Astrocyte of the spinal cord (primary cell): ENCODE measurements at regions not wholly inside any gene's neighbourhood (a gene's known extent, or its start where the extent isn't known, plus 50 kb on each side); places are given as distances from the start of the nearest gene placed in this dataset.

ENCODE experiments used
- DNase-seq: peaks from one replicate; pipeline ENCODE4 v3.0.0; 2011; ENCODE audit warnings: low read depth, low spot score
- H3K4me3 ChIP-seq: 2 replicates; pipeline ENCODE4 v1.5.1; 2011; ENCODE audit warnings: low read depth, mild to moderate bottlenecking, low read length, moderate library complexity
- in situ Hi-C: cut with HindIII; loops from 2 replicates; pipeline ENCODE4 v1.10.0; 2017; ENCODE audit warnings: low sequenced_read_pairs
- TF ChIP-seq, protein P1 (sequence below): IDR thresholded peaks from 2 replicates; pipeline ENCODE4 v1.5.1; 2012; ENCODE audit warnings: low read depth, mild to moderate bottlenecking, low read length, inconsistent platforms

DNA sequence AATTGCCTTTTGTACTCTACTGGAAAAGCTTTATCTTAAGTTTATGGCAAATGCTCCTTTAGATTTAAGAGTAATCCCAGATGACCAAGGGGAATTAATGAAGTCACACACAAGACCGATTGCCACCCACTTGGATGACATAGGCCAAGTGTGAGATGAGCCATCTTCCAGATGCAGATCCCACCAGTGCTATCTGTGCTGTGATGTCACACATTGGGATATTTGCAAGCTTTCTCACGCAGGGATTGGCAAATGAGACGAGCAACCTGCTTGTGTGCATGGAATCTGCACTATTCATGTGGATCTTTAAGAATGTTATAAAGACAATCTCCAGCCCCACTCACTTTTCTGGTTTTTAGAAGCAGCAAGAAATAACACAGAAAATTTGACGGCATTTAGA lies 602.1 kb upstream of the TMEM132C start:
- no peak for DNase-seq
- H3K4me3 ChIP-seq: no peak overlapping the region
- in situ Hi-C loops: no loop called here
- TF ChIP-seq, protein P1, sequence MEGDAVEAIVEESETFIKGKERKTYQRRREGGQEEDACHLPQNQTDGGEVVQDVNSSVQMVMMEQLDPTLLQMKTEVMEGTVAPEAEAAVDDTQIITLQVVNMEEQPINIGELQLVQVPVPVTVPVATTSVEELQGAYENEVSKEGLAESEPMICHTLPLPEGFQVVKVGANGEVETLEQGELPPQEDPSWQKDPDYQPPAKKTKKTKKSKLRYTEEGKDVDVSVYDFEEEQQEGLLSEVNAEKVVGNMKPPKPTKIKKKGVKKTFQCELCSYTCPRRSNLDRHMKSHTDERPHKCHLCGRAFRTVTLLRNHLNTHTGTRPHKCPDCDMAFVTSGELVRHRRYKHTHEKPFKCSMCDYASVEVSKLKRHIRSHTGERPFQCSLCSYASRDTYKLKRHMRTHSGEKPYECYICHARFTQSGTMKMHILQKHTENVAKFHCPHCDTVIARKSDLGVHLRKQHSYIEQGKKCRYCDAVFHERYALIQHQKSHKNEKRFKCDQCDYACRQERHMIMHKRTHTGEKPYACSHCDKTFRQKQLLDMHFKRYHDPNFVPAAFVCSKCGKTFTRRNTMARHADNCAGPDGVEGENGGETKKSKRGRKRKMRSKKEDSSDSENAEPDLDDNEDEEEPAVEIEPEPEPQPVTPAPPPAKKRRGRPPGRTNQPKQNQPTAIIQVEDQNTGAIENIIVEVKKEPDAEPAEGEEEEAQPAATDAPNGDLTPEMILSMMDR: no peak

DNA sequence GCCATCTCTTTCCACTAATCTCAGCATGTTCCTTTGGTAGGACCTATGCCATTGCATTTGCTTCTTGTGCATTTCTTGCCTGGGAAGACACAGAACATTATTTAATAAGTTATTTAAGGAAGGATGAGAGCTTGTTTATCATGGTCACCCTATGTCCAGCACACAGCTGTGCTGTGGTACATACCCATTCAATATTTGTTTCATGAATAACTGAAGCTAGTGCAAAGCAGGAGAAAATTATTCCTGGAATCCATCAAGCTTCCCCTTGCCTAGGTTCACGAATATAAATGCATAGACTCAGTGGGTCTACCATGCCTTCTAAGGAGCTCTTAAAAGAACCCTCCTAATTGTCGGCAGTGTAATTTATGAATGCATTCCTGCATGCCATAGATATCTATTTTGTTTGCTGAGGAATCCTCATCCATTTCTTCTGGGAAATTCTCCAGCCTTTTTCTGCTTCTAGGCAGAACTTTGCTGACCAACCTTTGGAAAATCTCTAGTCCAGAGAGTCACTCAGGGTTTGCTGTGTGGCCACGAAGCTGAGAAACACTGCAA lies 599.8 kb upstream of the TMEM132C start:
- TF ChIP-seq, protein P1: no peak
- no peak overlapping the region for H3K4me3 ChIP-seq
- DNase-seq: no peak
- in situ Hi-C loops: no loop called here

DNA sequence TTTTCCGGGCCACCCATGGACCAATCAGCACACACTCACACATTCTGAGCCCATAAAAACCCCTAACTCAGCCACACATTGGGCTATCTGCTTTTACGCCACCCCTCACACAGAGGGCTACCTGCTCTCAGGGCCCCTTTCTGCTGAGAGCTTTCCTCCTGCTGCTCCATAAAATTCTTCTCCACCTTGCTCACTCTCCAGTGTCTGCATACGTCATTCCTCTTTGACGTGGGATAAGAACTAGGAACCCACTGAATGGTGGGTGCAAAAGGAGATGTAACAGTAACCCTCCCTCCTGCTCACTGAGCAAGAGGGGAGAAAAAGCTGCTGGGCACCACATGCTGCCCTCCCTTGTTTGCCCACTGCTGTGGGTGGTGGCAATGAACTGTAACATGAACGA lies 596.7 kb upstream of the TMEM132C start:
- no peak for DNase-seq
- in situ Hi-C loops: no loop called here
- TF ChIP-seq, protein P1: no peak
- H3K4me3 ChIP-seq: no peak overlapping the region

DNA sequence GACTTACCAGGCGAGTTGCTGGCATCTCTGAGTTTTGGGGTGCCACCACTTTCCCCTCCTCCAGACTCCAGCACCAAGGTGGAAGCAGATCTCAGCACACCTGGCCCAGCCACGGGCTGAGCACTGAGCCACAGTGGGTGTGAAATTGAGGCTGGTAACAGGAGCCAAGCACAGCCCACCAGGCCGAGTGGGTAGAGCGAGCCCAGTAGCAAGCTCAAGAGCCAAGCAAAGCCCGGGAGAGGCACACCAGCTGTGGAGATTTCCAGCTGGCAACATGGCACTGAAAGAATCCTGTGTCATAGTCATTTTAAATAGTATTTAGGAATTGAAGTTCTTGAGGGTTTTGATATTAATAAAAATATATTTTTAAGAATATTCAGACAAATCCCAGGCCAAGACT lies 596.2 kb upstream of the TMEM132C start:
- no peak overlapping the region for H3K4me3 ChIP-seq
- DNase-seq: no peak
- TF ChIP-seq, protein P1: no peak
- in situ Hi-C loops: no loop called here

DNA sequence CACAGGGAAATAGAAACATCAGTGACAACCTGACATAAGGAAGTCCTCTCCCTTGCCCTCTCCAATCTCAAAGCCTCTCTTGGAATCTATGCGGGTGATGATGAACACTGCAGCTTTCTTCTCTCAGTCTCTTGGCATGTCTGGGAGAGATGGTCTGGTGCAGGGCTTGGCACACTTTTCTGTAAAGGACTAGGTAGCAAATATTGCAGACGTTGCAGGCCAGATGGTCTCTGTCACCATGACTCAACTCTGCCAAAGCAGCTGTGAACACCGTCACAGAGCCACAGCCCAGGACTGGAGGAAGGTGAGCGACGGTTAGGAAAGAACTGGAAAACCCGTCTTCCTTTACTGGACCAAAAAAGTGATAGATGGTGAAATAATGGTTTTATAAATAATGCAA lies 591.0 kb upstream of the TMEM132C start:
- no peak for DNase-seq
- H3K4me3 ChIP-seq: no peak overlapping the region
- TF ChIP-seq, protein P1: no peak
- in situ Hi-C loops: no loop called here

DNA sequence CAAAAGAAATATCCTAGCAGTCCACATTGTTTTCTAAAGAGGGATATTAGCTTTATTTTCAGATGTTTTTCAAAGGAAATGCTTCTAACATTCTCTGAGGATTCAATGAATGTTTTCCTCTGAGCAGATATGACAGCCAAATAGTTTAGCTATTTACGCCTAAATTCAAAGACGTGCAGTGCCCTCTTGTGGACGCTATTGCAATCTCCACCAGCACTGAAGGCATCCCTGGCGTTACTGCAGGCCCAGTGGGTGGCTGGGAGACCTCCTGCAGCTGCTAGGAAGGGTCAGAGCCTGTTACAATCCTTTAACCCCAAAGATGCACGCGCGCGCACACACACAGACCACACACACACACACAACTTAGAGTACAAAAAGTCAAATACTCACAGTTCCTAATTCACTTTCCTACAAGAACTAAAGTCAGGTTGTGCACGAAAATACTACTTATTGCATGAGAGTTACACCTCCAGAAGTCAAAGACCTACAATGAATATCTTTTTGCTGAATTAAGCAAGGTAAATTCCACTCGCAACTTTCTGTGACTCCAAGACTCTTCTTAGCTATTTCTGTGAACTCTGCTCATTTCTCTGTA lies 589.3 kb upstream of the TMEM132C start:
- DNase-seq: peak; percentile 88
- in situ Hi-C loops: no loop called here
- H3K4me3 ChIP-seq: no peak overlapping the region
- TF ChIP-seq, protein P1: peak; percentile 83
